H54 (cell line): ENCODE measurements at regions not wholly inside any gene's neighbourhood (a gene's known extent, or its start where the extent isn't known, plus 50 kb on each side); places are given as distances from the start of the nearest gene placed in this dataset.

ENCODE experiments used
- DNase-seq: peaks from one replicate; pipeline ENCODE4 v3.0.0; 2011; ENCODE audit warnings: low spot score, mixed read lengths; ENCODE audit not compliant: insufficient read length
- FAIRE-seq: peaks from 3 replicates; lab custom pipeline; 2011; peaks lifted over from hg19 to GRCh38; lab: Jason Lieb, UNC
- POLR2A ChIP-seq: IDR thresholded peaks from 2 replicates; pipeline ENCODE4 v1.6.1; 2011; ENCODE audit warnings: low read depth, mild to moderate bottlenecking, low read length

DNA sequence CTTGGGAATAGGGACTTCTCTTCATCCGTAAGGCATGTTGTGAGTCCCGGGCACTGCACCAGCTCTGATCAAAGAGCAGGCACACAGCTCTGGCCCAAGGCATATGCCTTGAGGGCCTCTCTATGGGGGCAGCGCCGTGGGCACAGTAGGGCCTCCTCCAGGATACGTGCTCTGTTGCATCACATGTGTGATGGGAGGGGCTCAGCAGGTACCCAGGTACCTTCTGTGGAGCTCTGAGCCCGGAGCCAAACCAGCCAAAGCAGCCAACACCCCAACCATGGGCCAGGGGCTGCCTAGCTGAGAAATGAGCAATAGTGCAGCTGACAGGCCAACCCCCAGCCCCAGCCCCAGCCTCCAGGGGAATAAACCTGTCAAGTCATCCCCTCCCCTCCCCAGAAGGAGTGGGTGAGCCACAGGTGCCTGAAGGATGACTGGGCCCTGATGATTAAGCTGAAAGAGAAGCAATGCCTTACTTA is 79.7 kb upstream of the SHISAL1 start:
- FAIRE-seq (no peak), DNase-seq (no peak)
- TF ChIP-seq POLR2A = no peak

DNA sequence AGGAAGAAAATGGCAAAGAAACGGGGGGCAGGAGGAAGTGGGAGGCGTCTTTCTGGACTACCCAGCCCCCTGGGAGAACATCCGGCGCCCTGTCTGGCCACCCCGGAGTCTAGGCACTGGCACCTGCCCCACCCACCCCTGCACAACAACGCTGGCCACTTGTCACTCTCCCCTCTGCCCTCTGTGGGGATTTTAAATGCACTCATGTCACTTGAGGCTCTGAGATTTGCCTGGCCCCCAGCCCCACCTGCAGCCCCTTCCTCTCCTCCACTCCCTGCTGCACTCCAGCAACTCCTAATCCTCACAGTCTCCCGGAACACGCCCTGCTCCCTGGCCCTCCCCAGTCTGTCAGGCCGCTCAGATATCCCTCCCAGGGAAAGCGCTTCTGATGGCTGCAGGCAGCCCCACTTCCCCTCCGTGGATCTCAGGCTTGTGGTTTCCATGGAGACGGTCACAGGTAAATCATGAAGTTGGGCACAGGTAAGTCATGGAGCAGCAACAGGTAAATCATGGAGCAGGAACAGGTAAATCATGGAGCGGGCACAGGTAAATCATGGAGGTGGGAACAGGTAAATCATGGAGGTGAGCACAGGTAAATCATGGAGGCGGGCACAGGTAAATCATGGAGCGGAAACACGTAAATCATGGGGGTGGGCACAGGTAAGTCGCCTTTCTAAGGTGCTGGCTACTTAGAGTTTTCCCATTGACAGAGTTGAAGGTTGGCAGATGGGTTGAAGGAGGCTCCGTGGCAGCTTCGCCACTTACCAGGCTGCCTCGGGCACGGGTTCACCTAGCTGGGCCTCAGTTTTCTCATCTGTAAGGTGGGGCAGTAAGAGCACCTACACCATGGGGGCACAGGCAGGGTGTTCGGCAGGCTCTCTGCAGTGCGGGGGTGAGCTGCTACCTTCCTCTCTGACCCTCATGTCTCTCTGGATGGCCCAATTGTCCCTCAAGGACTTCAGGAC is 79.0 kb upstream of the SHISAL1 start:
- TF ChIP-seq POLR2A = no peak
- DNase-seq = no peak
- no peak for FAIRE-seq

DNA sequence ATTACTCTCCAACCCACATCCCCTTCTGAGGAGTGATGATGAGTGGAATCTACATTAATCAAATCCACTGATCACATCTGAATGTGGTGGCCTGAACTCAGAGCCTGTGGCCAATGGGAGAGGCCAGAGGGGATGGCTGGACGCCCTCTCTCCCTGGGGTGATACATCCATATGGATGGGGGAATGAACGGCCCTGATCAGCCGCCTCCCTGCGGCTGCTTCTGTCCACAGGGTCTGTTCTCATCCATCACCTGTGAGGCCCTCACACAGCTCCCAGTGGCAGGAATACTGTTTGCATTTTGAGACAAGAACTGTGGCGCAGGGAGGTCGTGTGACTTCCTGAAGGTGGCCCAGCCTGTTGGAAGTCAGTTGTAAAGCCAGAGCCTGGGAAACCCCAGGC is 78.3 kb upstream of the SHISAL1 start:
- no peak for TF ChIP-seq POLR2A
- no peak for FAIRE-seq
- no peak for DNase-seq

DNA sequence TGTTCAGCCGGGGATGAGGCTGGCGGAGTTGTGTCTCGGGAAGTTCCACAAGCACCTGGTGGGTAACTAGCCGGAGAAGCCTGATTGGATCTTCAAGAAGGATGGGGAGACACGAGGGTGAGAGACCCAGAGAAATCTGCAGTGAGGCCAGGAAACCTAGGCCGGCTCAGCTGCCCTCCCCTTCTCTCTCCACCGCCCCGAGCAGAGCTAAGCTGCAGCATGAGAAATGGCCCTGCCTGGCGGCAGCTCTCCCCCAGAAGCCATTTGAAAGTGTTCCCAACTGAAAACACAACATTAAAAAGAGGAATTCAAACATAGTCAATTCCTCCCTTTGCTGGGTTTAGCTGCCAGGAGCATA is 77.8 kb upstream of the SHISAL1 start:
- FAIRE-seq (no peak), DNase-seq (no peak)
- TF ChIP-seq POLR2A = no peak

DNA sequence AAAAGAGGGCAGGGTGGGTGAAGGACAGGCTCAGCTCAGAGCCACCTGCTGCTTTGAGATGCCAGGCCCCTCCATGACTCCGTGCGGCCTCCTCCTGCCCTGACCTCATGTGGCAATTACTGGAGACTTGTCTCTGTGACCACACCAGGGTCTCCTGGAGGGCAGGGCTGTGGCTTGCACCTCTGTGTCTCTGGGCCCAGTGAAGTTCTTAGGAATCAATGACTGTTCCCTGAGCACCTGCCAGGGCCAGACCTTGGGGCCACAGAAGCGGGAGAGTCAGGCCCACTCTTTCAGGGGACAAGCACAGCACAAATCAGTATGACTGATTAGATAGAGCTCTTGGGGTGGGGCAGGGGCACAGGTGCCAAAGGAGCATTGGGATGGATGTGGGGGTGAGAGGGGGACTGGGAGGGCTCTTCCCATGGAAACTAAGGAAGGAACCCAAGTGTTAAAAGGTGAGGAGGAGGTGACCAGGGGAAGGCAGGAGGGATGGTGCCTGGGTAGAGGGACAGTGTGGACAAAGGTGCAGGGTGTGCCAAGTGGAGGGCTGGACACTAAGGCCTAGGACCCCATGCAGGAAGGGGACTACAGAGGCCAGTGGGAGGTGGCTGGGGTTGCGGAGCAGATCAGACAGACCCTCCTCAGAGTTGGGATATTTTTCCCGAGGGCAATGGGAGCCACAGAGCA is 77.3 kb upstream of the SHISAL1 start:
- DNase-seq (no peak), FAIRE-seq (no peak)
- no peak for TF ChIP-seq POLR2A

DNA sequence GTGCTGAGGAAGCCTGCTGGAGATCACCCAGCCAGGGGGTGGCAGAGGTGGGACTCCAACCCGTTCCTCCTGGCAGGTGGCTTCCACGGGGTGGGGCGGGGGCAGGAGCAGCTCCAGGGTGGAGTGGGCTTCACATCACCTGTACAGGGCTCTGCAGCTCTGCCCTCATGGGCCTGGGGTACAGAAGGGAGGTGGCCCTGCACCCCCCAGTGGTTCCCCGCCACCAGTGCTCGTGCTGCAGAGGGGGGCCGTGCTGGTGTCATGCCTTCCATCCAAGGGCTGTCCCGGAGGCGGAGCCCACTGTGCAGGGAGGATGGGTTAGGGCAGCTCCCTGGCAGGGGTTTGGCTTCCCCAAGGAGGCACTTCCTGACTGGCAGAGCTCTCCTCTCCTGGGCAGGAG is 76.4 kb upstream of the SHISAL1 start:
- DNase-seq (no peak), FAIRE-seq (no peak)
- no peak for TF ChIP-seq POLR2A

DNA sequence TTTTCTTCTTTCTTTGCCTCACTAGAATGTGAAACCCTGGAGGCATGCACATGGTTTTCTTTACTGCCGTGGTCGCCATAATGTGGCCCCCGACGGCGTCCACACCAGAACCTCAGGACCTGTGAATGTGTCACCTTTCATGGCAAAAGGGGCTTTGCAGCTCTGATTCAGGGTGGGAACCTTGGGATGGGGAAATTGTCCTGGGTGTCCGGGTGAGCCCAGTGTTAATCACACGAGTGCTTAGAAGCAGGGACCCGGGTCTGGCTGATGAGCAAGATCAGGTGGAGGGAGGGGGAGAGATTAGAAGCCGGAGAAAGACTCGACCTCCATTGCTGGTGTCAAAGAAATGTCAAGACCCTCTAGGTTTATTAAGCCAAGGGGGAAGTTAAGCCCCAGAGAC is 74.7 kb upstream of the SHISAL1 start:
- FAIRE-seq (no peak), DNase-seq (no peak)
- TF ChIP-seq POLR2A = no peak

DNA sequence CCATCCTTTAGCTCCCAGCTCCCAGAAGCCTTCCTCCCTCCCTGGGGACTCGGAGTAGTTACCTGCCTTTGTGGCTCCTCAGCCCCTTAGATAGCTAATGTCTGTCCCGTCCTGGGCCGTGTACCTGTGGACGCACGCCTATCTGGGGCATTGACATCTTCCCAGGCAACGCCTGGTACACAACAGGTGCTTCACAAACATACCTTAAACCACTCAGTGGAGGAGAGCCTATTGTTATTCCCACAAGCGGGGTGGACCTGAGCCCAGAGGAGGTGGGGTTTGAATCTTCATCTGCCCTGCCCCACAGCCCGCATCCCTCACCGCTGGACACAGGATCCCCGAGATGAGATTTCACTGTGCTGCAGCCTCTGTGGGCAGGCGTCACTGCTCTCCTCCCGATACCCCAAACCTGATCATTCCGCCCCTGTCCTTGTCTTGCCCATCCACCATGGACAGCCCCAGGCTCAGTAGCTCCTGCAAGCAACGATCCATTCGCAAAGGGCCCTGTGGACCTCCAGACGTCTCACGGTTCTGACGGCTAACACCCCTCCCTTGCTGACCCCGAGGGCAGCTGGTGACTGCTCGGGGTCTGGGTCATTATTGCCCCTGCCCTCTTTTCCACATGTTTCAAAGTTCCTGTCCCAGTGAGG is 73.8 kb upstream of the SHISAL1 start:
- TF ChIP-seq POLR2A = no peak
- DNase-seq = no peak
- no peak for FAIRE-seq

DNA sequence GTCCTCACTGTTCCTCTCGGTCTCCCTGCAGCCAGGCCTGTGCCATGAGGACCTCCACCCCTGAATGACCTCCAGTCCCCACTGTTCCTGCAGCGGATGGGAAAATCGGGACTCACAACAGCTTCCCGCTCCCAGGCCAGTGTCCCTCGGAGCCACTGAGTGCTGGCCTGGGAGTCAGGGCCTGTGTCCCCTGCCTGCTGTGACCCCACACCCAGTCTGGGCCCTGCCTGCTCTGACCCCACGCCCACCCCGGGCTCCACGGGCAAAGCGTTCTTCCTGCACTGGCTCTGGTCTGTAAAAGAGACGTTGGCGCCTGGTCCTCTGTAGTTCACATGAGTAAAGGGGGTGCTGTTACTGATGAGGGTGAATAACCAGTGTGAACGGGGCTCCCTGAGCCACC is 73.0 kb upstream of the SHISAL1 start:
- TF ChIP-seq POLR2A = no peak
- DNase-seq = no peak
- no peak for FAIRE-seq

DNA sequence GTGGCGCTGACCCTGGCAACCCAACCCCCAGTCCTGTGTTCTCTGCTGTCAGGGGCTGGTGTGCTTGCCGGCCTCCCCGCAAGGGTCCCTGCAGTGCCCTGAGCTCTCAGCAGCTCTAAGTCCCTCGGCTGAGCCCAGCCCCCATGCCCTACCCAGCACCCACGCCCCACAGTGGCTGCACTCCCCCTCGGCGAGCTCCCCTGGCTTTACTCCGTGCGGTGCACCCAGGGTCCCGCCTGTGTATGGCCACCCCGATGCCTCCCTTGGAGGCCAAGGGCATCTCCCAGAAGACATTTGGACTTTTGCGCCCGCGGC is 72.5 kb upstream of the SHISAL1 start:
- TF ChIP-seq POLR2A = no peak
- DNase-seq (no peak), FAIRE-seq (no peak)

DNA sequence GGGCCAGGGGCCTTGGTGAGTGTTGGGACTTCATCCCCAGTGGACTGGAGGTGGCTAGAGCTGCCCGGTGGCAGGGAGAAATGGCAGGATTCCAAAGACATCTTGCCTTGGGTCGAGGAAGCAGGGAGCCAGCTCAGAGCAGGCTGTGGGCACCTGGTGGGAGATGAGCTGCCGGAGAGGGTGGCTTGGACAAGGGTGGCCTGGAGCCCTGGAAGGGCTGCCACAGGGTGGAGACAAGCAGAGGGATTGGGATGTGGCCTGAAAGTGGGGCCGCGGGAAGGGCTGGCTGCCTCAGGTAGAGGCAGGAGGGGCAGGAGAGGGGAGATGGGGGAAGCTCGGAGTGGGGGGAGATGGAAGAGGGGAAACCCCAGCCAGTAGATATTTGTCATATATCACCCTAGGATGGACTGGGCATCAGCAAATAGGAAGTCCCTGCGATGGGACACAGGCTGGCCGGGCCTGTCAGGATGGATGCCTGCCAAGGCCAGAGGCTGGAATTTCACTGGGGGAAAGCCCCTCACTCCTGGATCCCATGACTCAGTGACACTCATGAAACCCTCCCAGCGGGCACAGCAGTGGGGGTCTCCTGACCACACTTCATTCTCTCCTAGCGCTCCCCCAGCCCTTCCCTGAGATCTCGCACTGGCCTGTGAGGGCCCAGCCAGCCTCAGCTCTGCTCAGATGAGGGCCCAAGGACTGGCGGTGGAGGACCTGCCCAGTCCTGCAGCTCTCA is 72.0 kb upstream of the SHISAL1 start:
- DNase-seq (no peak), FAIRE-seq (no peak)

DNA sequence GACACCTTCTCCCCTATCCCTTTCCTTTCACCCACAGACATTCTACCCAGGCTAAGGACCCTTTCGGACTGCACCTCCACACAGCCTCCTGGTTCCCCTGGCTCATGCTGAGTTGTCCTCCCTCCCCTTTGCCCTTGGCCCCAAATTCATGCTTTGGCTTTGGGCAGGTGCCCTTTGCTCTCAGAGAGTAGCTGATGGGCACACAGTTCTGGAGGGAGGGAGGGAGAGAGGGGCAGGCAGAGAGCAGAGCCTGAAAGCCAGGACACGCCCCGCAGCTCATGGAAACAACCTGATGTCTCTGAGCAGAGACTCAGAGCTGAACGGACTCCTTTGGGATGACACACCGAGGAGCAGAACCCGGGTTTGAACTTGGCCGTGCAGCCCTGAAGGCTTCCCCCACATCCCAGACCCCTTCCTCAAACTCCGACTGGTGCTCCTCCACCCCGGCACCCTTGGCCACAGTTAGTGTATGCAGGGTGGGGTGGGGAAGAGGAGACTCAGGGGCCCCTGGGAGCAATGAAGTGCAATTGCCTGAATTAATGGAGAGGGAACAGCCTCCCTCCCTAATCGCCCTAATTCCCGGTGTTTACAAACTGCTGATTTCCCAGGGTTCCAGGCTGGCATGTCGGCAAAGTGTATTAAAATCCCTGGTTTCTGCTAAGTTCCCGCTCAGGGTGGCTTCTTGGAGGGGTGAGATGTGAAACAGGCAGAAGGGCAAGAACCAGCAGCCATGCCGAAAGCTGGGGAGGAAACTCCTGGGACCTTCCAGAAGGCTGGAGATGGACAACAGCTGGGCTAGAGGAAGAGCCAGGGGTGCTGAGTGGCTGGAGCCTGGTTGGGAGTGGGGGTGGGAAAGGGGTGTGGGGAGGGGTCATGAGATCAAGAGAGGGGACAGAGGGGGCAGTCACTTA is 71.2 kb upstream of the SHISAL1 start:
- no peak for TF ChIP-seq POLR2A
- no peak for DNase-seq
- FAIRE-seq = no peak

More for the DNA sequence above, 72.0 kb upstream of the SHISAL1 start:
- no peak for TF ChIP-seq POLR2A
